HEK293T (cell line): ENCODE measurements at regions not wholly inside any gene's neighbourhood (a gene's known extent, or its start where the extent isn't known, plus 50 kb on each side); places are given as distances from the start of the nearest gene placed in this dataset.
"Not testable (repeated sequence)": the region's sequence is repeated elsewhere in the genome, so short reads cannot be mapped to it uniquely, and the experiment has no call there.

ENCODE experiments used
- CTCF ChIA-PET: fragments of 350-600 bp; formaldehyde crosslinking; extraction: SDS; loops from one replicate; lab custom pipeline; 2021; ENCODE audit warnings: antibody characterized with exemption, inconsistent platforms; lab: Yijun Ruan, JAX
- POLR2A ChIA-PET: fragments of 350-600 bp; formaldehyde crosslinking; extraction: SDS; loops from one replicate; lab custom pipeline; 2020; ENCODE audit warnings: antibody characterized with exemption, inconsistent platforms; lab: Yijun Ruan, JAX
- DNase-seq: peaks from one replicate; pipeline ENCODE4 v3.0.0; 2012; ENCODE audit warnings: mixed read lengths; ENCODE audit errors: extremely low spot score
- ARNT ChIP-seq: fragments of 450-650 bp; IDR thresholded peaks from 2 replicates; pipeline ENCODE4 v1.6.1; 2017; ENCODE audit warnings: mild to moderate bottlenecking
- BHLHE40 ChIP-seq: fragments of 450-650 bp; IDR thresholded peaks from 2 replicates; pipeline ENCODE4 v1.6.1; 2016; ENCODE audit warnings: mild to moderate bottlenecking, moderate library complexity, borderline replicate concordance
- CTBP1 ChIP-seq: fragments of 450-650 bp; IDR thresholded peaks from 2 replicates; pipeline ENCODE4 v1.6.1; 2016; ENCODE audit warnings: borderline replicate concordance
- ELF4 ChIP-seq: fragments of 450-650 bp; IDR thresholded peaks from 2 replicates; pipeline ENCODE4 v1.6.1; 2017; ENCODE audit warnings: antibody characterized with exemption
- FOXA1 ChIP-seq: fragments of 450-650 bp; IDR thresholded peaks from 2 replicates; pipeline ENCODE4 v1.6.1; 2016; ENCODE audit warnings: mild to moderate bottlenecking
- FOXK2 ChIP-seq: fragments of 450-650 bp; IDR thresholded peaks from 2 replicates; pipeline ENCODE4 v1.6.1; 2016; ENCODE audit warnings: mild to moderate bottlenecking
- FOXM1 ChIP-seq: fragments of 450-650 bp; IDR thresholded peaks from 2 replicates; pipeline ENCODE4 v1.6.1; 2017; ENCODE audit warnings: mild to moderate bottlenecking, borderline replicate concordance
- HDGF ChIP-seq: fragments of 450-650 bp; IDR thresholded peaks from 2 replicates; pipeline ENCODE4 v1.6.1; 2017; ENCODE audit warnings: antibody characterized with exemption, borderline replicate concordance
- L3MBTL2 ChIP-seq: fragments of 450-650 bp; conservative IDR thresholded peaks from 2 replicates; pipeline ENCODE4 v1.6.1; 2016; ENCODE audit warnings: mild to moderate bottlenecking
- LEF1 ChIP-seq: fragments of 450-650 bp; IDR thresholded peaks from 2 replicates; pipeline ENCODE4 v1.6.1; 2017; ENCODE audit warnings: mild to moderate bottlenecking, borderline replicate concordance
- NFRKB ChIP-seq: fragments of 450-650 bp; IDR thresholded peaks from 2 replicates; pipeline ENCODE4 v1.6.1; 2016; ENCODE audit warnings: mild to moderate bottlenecking, moderate library complexity
- SP1 ChIP-seq: fragments of 450-650 bp; IDR thresholded peaks from 2 replicates; pipeline ENCODE4 v1.6.1; 2017
- SUZ12 ChIP-seq: fragments of 450-650 bp; IDR thresholded peaks from 2 replicates; pipeline ENCODE4 v1.6.1; 2016; ENCODE audit warnings: mild to moderate bottlenecking
- TARDBP ChIP-seq: fragments of 450-650 bp; IDR thresholded peaks from 2 replicates; pipeline ENCODE4 v1.6.1; 2016
- ZNF384 ChIP-seq: fragments of 450-650 bp; IDR thresholded peaks from 2 replicates; pipeline ENCODE4 v1.6.1; 2016
- TF ChIP-seq, protein P1 (sequence below): fragments of 450-650 bp; IDR thresholded peaks from 2 replicates; pipeline ENCODE4 v1.6.1; 2016

DNA sequence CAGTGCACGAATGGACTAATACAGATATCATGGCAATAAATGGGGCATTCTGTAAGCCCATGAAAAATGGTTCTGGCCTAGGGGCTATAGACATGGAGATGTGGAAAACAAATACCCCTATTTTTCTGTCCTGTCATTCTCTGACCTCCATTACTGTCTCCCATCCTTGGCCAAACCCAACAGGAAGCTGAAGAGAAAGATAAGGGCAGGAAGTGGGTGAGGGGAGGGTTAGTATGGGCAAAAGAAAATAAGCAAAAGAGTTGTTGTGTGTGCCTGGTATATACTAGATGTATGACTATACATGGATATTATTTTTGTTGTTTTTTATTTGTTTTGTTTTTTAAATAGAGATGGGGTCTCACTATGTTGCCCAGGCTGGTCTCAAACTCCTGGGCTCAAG, 339.3 kb downstream of the PCNX1 start:
- CTCF ChIA-PET, result no interaction called here
- TF ChIP-seq, protein P1, sequence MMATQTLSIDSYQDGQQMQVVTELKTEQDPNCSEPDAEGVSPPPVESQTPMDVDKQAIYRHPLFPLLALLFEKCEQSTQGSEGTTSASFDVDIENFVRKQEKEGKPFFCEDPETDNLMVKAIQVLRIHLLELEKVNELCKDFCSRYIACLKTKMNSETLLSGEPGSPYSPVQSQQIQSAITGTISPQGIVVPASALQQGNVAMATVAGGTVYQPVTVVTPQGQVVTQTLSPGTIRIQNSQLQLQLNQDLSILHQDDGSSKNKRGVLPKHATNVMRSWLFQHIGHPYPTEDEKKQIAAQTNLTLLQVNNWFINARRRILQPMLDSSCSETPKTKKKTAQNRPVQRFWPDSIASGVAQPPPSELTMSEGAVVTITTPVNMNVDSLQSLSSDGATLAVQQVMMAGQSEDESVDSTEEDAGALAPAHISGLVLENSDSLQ, result no peak
- no peak for TF ChIP-seq FOXA1
- no peak for TF ChIP-seq SP1
- no peak for TF ChIP-seq TARDBP
- no peak for TF ChIP-seq FOXK2
- TF ChIP-seq SUZ12, result no peak
- no peak for TF ChIP-seq L3MBTL2
- no peak for TF ChIP-seq ARNT
- TF ChIP-seq HDGF, result no peak
- TF ChIP-seq FOXM1, result no peak
- TF ChIP-seq ZNF384, result no peak
- no peak for TF ChIP-seq BHLHE40
- no peak for TF ChIP-seq NFRKB
- TF ChIP-seq LEF1, result no peak
- no peak for TF ChIP-seq CTBP1
- TF ChIP-seq ELF4, result no peak
- POLR2A ChIA-PET, result no interaction called here
- no peak for DNase-seq

DNA sequence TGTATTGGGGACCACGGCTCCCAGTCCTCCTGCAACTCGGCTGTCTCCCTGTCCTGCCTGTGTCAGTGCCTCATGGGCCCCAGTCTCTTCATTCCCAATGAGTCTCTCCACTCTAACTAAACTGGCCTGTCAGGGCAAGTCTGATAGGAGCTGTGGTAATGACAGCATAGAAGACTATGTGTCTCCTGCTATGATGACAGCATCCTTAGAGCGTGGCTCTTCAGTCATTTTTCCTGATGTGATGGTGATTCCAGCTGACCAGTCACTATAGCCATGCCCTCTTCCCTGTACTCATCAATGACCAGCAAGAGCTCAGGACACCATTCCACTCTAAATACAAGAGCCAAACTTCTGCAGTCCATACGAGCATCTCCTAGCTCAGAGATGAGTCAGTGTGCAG, 339.8 kb downstream of the PCNX1 start:
- DNase-seq, result no peak
- TF ChIP-seq HDGF, result no peak
- TF ChIP-seq L3MBTL2, result no peak
- no peak for TF ChIP-seq SUZ12
- no peak for TF ChIP-seq ZNF384
- no peak for TF ChIP-seq NFRKB
- no peak for TF ChIP-seq ARNT
- TF ChIP-seq, protein P1, result no peak
- no peak for TF ChIP-seq TARDBP
- no peak for TF ChIP-seq FOXA1
- no peak for TF ChIP-seq FOXK2
- no peak for TF ChIP-seq CTBP1
- TF ChIP-seq LEF1, result no peak
- no peak for TF ChIP-seq FOXM1
- no peak for TF ChIP-seq SP1
- TF ChIP-seq BHLHE40, result no peak
- no peak for TF ChIP-seq ELF4
- ChIA-PET POLR2A (no interaction called here), CTCF (interaction anchor here (0.8 kb wide), 1 partner anchor 970 kb away, joined by 3 read pairs; no protein-coding TSS in a partner anchor)

DNA sequence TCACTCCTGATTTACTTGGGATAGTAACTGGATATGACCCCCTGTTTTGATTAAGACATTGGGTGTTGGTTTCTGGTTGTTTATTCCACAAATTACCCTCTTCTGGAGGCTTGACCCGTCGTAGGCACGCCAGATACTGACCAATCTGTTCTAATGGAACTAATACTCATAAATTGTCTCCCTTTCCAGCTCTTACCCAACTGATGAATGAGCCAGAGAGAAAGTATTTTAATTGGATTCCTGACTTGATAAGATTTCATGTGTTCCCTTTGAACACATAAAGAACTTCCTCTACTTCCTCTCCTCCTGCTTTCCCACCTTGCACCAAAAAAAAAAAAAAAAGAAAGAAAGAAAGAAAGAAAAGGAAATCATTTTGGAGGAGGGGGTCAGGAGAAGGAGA, 340.9 kb downstream of the PCNX1 start:
- DNase-seq, result no peak
- TF ChIP-seq ELF4 (no peak), CTBP1 (no peak), SUZ12 (no peak), FOXK2 (no peak), LEF1 (no peak), ARNT (no peak), HDGF (no peak), ZNF384 (no peak), TARDBP (no peak), FOXM1 (no peak), SP1 (no peak), BHLHE40 (no peak), NFRKB (no peak), L3MBTL2 (no peak), FOXA1 (no peak)
- TF ChIP-seq, protein P1, result no peak
- POLR2A ChIA-PET, result no interaction called here
- CTCF ChIA-PET, result interaction anchor here (0.7 kb wide), 1 partner anchor 979 kb away, joined by 3 read pairs; no protein-coding TSS in a partner anchor

DNA sequence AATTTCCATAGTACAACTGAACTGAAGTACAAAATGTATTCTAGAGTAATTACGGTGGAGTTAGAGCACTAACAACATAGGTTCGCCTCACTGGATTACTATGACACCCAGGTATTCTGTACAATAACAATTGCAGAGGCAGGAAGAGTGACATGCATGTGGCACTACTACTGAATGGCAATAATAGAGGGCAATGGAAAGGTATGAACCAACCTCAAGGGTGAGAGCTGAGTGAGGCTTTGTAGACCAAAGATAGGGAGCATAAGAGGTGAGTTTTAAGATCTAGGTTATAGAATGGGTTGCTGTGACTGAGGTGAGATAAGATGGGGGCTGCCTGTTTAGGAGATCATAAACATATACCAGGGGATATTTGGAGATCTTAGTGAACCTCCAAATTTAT, 343.1 kb downstream of the PCNX1 start:
- DNase-seq, result no peak
- TF ChIP-seq FOXK2 (no peak), L3MBTL2 (no peak), SUZ12 (no peak), ELF4 (no peak), FOXA1 (no peak), NFRKB (no peak)
- TF ChIP-seq, protein P1, result no peak
- POLR2A ChIA-PET, result no interaction called here
- CTCF ChIA-PET, result no interaction called here

DNA sequence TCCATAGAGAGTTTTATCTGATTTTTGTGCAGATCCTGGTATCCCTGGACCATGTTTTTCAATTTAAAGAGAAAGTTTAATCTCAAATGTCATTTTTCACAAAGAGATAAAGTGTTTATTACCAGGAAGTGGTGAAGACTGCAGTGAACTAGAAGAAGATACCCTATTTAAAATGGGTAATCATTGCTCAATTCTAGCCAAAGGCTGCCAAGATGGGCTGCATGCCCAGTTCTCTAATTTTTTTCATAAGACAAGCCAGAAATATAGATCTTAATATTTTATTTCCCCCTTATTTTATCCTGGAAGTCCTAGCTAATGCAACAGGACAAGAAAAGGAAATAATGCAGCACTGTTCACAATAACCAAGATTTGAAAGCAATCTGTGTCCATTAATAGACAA, 343.5 kb downstream of the PCNX1 start:
- no peak for DNase-seq
- TF ChIP-seq ZNF384 (no peak), TARDBP (no peak), L3MBTL2 (no peak), FOXK2 (no peak)
- POLR2A ChIA-PET, result no interaction called here
- CTCF ChIA-PET, result interaction anchor here (0.8 kb wide), 1 partner anchor 83 kb away, joined by 4 read pairs; no protein-coding TSS in a partner anchor

DNA sequence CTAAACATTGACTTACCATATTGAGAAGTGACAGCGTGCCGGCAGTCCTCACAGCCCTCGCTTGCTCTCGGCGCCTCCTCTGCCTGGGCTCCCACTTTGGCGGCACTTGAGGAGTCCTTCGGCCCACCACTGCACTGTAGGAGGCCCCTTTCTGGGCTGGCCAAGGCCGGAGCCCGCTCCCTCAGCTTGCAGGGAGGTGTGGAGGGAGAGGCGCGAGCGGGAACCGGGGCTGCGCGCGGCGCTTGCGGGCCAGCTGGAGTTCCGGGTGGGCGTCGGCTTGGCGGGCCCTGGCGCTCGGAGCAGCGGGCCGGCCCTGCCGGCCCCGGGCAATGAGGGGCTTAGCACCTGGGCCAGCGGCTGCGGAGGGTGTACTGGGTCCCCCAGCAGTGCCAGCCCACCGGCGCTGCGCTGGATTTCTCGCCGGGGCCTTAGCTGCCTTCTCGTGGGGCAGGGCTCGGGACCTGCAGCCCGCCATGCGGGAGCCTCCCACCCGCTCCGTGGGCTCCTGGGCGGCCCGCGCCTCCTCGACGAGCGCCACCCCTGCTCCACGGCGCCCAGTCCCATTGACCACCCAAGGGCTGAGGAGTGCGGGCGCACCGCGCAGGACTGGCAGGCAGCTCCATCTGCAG, 346.9 kb downstream of the PCNX1 start:
- POLR2A ChIA-PET, CTCF ChIA-PET, DNase-seq: not testable (repeated sequence)
